H1 (cell line): ENCODE measurements at regions not wholly inside any gene's neighbourhood (a gene's known extent, or its start where the extent isn't known, plus 50 kb on each side); places are given as distances from the start of the nearest gene placed in this dataset.

Experiments used
- CTCF ChIA-PET: fragments of 300-600 bp; sonication (Branson Sonifier 250); formaldehyde crosslinking; loops from one replicate; lab custom pipeline; 2021; ENCODE audit not compliant: partially characterized antibody; lab: Charles Lee
- POLR2A ChIA-PET: fragments of 300-600 bp; sonication (Branson Sonifier 250); formaldehyde crosslinking; loops from one replicate; lab custom pipeline; 2021; ENCODE audit warnings: inconsistent platforms; ENCODE audit not compliant: partially characterized antibody; lab: Charles Lee
- DNase-seq, 2 experiments: peaks; one replicate each; pipeline versions ENCODE4 v3.0.0 to v3.0.0-alpha.2; 2010 to 2022; ENCODE audit warnings: low spot score in 2 of 2, low read depth in 1 of 2, mixed read lengths in 1 of 2
- FAIRE-seq: peaks from 2 replicates; lab custom pipeline; 2011; peaks lifted over from hg19 to GRCh38; lab: Jason Lieb, UNC
- H2AFZ ChIP-seq: 2 replicates; pipeline ENCODE4 v1.8.1; 2012; ENCODE audit warnings: low read length, inconsistent platforms
- H2AK5ac ChIP-seq: 2 replicates; pipeline ENCODE4 v1.6.1; 2013; ENCODE audit warnings: low read depth, low read length
- H2BK120ac ChIP-seq: replicated peaks from 2 replicates; pipeline ENCODE3; 2013; ENCODE audit warnings: low read depth, low read length, inconsistent platforms
- H2BK12ac ChIP-seq: 2 replicates; pipeline ENCODE4 v1.6.1; 2013; ENCODE audit warnings: low read depth, low read length
- H2BK15ac ChIP-seq: 2 replicates; pipeline ENCODE4 v1.6.1; 2013; ENCODE audit warnings: low read length
- H2BK20ac ChIP-seq: 2 replicates; pipeline ENCODE4 v1.6.1; 2013; ENCODE audit warnings: low read length
- H2BK5ac ChIP-seq: 2 replicates; pipeline ENCODE4 v1.6.1; 2013; ENCODE audit warnings: low read depth, low read length
- H3K14ac ChIP-seq: 2 replicates; pipeline ENCODE4 v1.6.1; 2013; ENCODE audit warnings: inconsistent platforms; ENCODE audit not compliant: insufficient read length
- H3K18ac ChIP-seq: 2 replicates; pipeline ENCODE4 v1.6.1; 2013; ENCODE audit warnings: low read length; ENCODE audit errors: extremely low read depth
- H3K23ac ChIP-seq: 2 replicates; pipeline ENCODE4 v1.6.1; 2013; ENCODE audit warnings: inconsistent platforms; ENCODE audit not compliant: insufficient read length
- H3K23me2 ChIP-seq: 2 replicates; pipeline ENCODE4 v1.6.1; 2013; ENCODE audit warnings: low read depth, low read length
- H3K27ac ChIP-seq: 2 replicates; pipeline ENCODE4 v1.6.1; 2011; ENCODE audit warnings: low read depth, low read length, inconsistent platforms
- H3K27me3 ChIP-seq, 4 experiments: replicated peaks in 1 of 4; 1 replicate in 1 of 4; 2 replicates in 3 of 4; pipeline versions ENCODE4 v1.6.1 to v1.8.1; 2011 to 2013; ENCODE audit warnings: low read length in 3 of 4, mild to moderate bottlenecking in 3 of 4, inconsistent platforms in 2 of 4, mixed read lengths in 2 of 4, moderate library complexity in 1 of 4; ENCODE audit not compliant: control insufficient read depth in 3 of 4, insufficient read depth in 3 of 4; ENCODE audit errors: extremely low read depth in 1 of 4
- H3K36me3 ChIP-seq, 4 experiments: 2 replicates each; pipeline versions ENCODE4 v1.6.1 to v1.8.1; 2011 to 2013; ENCODE audit warnings: mild to moderate bottlenecking in 4 of 4, low read length in 3 of 4, moderate library complexity in 2 of 4, control low read depth in 1 of 4, inconsistent platforms in 1 of 4; ENCODE audit not compliant: insufficient read depth in 4 of 4, control insufficient read depth in 2 of 4
- H3K4ac ChIP-seq: replicated peaks from 2 replicates; pipeline ENCODE3; 2013; ENCODE audit warnings: low read length, low read depth, mixed read lengths, inconsistent platforms; ENCODE audit not compliant: insufficient read length
- H3K4me1 ChIP-seq, 4 experiments: replicated peaks in 1 of 4; 1 replicate in 1 of 4; 2 replicates in 3 of 4; pipeline versions ENCODE4 v1.6.1 to v1.8.1; 2011 to 2013; ENCODE audit warnings: low read length in 3 of 4, inconsistent platforms in 2 of 4, mixed read lengths in 1 of 4; ENCODE audit not compliant: insufficient read depth in 4 of 4, control insufficient read depth in 3 of 4
- H3K4me2 ChIP-seq, 2 experiments: 2 replicates each; pipeline versions ENCODE4 v1.6.1 to v1.8.1; 2011 to 2013; ENCODE audit warnings: low read depth in 2 of 2, low read length in 2 of 2, control low read depth in 1 of 2, inconsistent platforms in 1 of 2, mild to moderate bottlenecking in 1 of 2; ENCODE audit not compliant: insufficient read depth in 1 of 2
- H3K4me3 ChIP-seq, 4 experiments: fragments of 200-600, 300-600 bp in 1 of 4; sonication (generic), shearing (Covaris generic), sonication (Bioruptor Twin) in 1 of 4; 2 replicates each; pipeline versions ENCODE4 v1.5.1 to v1.8.1; 2011 to 2016; ENCODE audit warnings: low read length in 4 of 4, low read depth in 3 of 4, control low read depth in 2 of 4, inconsistent platforms in 2 of 4, mild to moderate bottlenecking in 2 of 4, mixed read lengths in 1 of 4, moderate library complexity in 1 of 4; ENCODE audit not compliant: insufficient read depth in 2 of 4; ENCODE audit errors: extremely low read depth in 1 of 4
- H3K56ac ChIP-seq: replicated peaks from 2 replicates; pipeline ENCODE3; 2013; ENCODE audit warnings: low read depth, mild to moderate bottlenecking, mixed read lengths, low read length, inconsistent platforms; ENCODE audit not compliant: insufficient read length
- H3K79me1 ChIP-seq: 2 replicates; pipeline ENCODE4 v1.6.1; 2013; ENCODE audit warnings: low read depth, low read length, control low read depth
- H3K79me2 ChIP-seq, 2 experiments: 2 replicates each; pipeline versions ENCODE4 v1.6.1 to v1.8.1; 2012 to 2013; ENCODE audit warnings: low read length in 2 of 2, mild to moderate bottlenecking in 2 of 2, inconsistent platforms in 1 of 2; ENCODE audit not compliant: insufficient read depth in 2 of 2, control insufficient read depth in 1 of 2
- H3K9ac ChIP-seq, 4 experiments: replicated peaks in 1 of 4; 1 replicate in 1 of 4; 2 replicates in 3 of 4; pipeline versions ENCODE4 v1.6.1 to v1.8.1; 2011 to 2013; ENCODE audit warnings: low read depth in 3 of 4, low read length in 3 of 4, control low read depth in 2 of 4, mild to moderate bottlenecking in 2 of 4, moderate library complexity in 2 of 4, inconsistent platforms in 1 of 4; ENCODE audit errors: extremely low read depth in 1 of 4
- H3K9me3 ChIP-seq, 2 experiments: 2 replicates each; pipeline versions ENCODE4 v1.6.1 to v1.8.1; 2012 to 2013; ENCODE audit warnings: mild to moderate bottlenecking in 2 of 2, moderate library complexity in 2 of 2, control low read depth in 1 of 2, inconsistent platforms in 1 of 2, low read depth in 1 of 2, low read length in 1 of 2, mixed read lengths in 1 of 2; ENCODE audit not compliant: insufficient read depth in 2 of 2
- H4K20me1 ChIP-seq, 2 experiments: replicated peaks in 1 of 2; 2 replicates each; pipeline versions ENCODE3 to v1.8.1; 2011 to 2013; ENCODE audit warnings: inconsistent platforms in 2 of 2, low read length in 2 of 2, mild to moderate bottlenecking in 1 of 2; ENCODE audit not compliant: insufficient read depth in 2 of 2, control insufficient read depth in 1 of 2
- H4K5ac ChIP-seq: 2 replicates; pipeline ENCODE4 v1.6.1; 2013; ENCODE audit warnings: low read length, low read depth, mixed read lengths, inconsistent platforms; ENCODE audit not compliant: insufficient read length
- H4K8ac ChIP-seq: 2 replicates; pipeline ENCODE4 v1.8.0; 2013; ENCODE audit warnings: mild to moderate bottlenecking, moderate library complexity, low read length, inconsistent platforms; ENCODE audit not compliant: insufficient read depth; ENCODE audit errors: extremely low read depth
- H4K91ac ChIP-seq: replicated peaks from 2 replicates; pipeline ENCODE3; 2013; ENCODE audit warnings: low read length, mixed read lengths, inconsistent platforms; ENCODE audit not compliant: insufficient read length
- BACH1 ChIP-seq: IDR thresholded peaks from 2 replicates; pipeline ENCODE4 v1.6.1; 2012; ENCODE audit warnings: low read length, improper control_type of control experiment
- BCL11A ChIP-seq, 2 experiments: IDR thresholded peaks; one replicate each; pipeline ENCODE4 v1.6.1; 2011; ENCODE audit warnings: low read depth in 2 of 2, low read length in 2 of 2, mild to moderate bottlenecking in 2 of 2
- CTCF ChIP-seq, 3 experiments: IDR thresholded peaks; 1 replicate in 2 of 3; 2 replicates in 1 of 3; pipeline versions ENCODE4 v1.5.1 to v1.6.1; 2011; ENCODE audit warnings: low read length in 3 of 3, mild to moderate bottlenecking in 3 of 3, inconsistent platforms in 2 of 3, low read depth in 1 of 3, moderate library complexity in 1 of 3; ENCODE audit not compliant: insufficient read depth in 1 of 3; ENCODE audit errors: control extremely low read depth in 1 of 3
- WGBS, 2 experiments: shearing (Covaris generic) in 1 of 2; methylation state at CpG; one replicate each; pipeline versions ENCODE4 v1.1.6 to v1.1.7; 2013 to 2015; ENCODE audit warnings: low lambda C conversion rate in 2 of 2, mixed read lengths in 2 of 2, inconsistent platforms in 1 of 2, low coverage in 1 of 2, missing lambda C conversion rate in 1 of 2; ENCODE audit not compliant: insufficient replicate concordance in 2 of 2, insufficient coverage in 1 of 2, insufficient read length in 1 of 2; ENCODE audit errors: extremely low coverage in 1 of 2, missing lambda C conversion rate in 1 of 2; 5-methylcytosine and 5-hydroxymethylcytosine counted together

DNA sequence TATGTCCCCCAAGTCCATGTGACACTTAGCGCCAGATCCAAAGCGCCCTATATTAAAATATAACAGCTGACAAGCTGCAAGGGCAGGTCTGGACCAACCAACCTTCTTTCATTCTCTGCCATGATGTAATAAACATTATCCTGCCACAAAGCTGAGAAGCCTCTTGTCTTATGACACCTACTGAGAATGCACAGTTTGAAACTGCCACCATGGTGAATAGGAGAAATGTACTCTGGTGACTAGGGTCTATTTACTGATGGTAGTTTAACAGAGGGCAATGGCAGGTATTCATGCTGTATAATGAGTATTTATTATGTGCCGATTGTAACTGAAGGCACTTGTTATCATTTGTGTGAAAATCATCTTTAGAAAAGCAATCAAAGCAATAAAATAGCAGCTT lies 634.0 kb downstream of the OTOL1 start:
- no peaks in the 10 kb centered on the region for H3K36me3 ChIP-seq
- no peaks in the 10 kb centered on the region for H3K79me1 ChIP-seq
- no peak overlapping the region for H3K4me3 ChIP-seq
- no peaks in the 10 kb centered on the region for H3K27me3 ChIP-seq
- no peaks in the 10 kb centered on the region for H3K23me2 ChIP-seq
- no peak overlapping the region for H2BK20ac ChIP-seq
- H3K56ac ChIP-seq = no peak overlapping the region
- DNase-seq (no peak), FAIRE-seq (no peak)
- H3K4me2 ChIP-seq = no peak overlapping the region
- no peak overlapping the region for H3K4ac ChIP-seq
- no peak for TF ChIP-seq BACH1
- no peak for TF ChIP-seq CTCF (IDR thresholded peaks at IDR 0.05; ENCODE audit: control extremely low read depth in 1 of 3, insufficient read depth in 1 of 3, low read depth in 1 of 3, low read length in 3 of 3)
- no peak for TF ChIP-seq BCL11A (IDR thresholded peaks at IDR 0.05; ENCODE audit: low read depth in 2 of 2, low read length in 2 of 2)
- H3K18ac ChIP-seq = no peak overlapping the region
- H3K9me3 ChIP-seq = no peaks in the 10 kb centered on the region
- no peak overlapping the region for H2AFZ ChIP-seq
- H2AK5ac ChIP-seq = no peak overlapping the region
- no peak overlapping the region for H3K27ac ChIP-seq
- 86% methylated on average over 3 of the region's 3 CpGs; no CpG with 5 or more reads in 1 of the 2 experiments for WGBS, 2 experiments
- no peak overlapping the region for H4K91ac ChIP-seq
- H4K8ac ChIP-seq = no peak overlapping the region
- no peak overlapping the region for H3K14ac ChIP-seq
- no peak overlapping the region for H2BK5ac ChIP-seq
- H3K4me1 ChIP-seq = no peaks in the 10 kb centered on the region
- ChIA-PET CTCF (no interaction called here), POLR2A (no interaction called here)
- no peaks in the 10 kb centered on the region for H4K20me1 ChIP-seq
- H2BK12ac ChIP-seq = no peak overlapping the region
- no peak overlapping the region for H3K23ac ChIP-seq
- no peak overlapping the region for H2BK15ac ChIP-seq
- no peaks in the 10 kb centered on the region for H3K79me2 ChIP-seq
- H2BK120ac ChIP-seq = no peak overlapping the region
- H3K9ac ChIP-seq = no peak overlapping the region
- no peak overlapping the region for H4K5ac ChIP-seq
